H1 (cell line): ENCODE measurements at regions not wholly inside any gene's neighbourhood (a gene's known extent, or its start where the extent isn't known, plus 50 kb on each side); places are given as distances from the start of the nearest gene placed in this dataset.

Experiments used
- BCL11A ChIP-seq, 2 experiments: IDR thresholded peaks; one replicate each; pipeline ENCODE4 v1.6.1; 2011; ENCODE audit warnings: low read depth in 2 of 2, low read length in 2 of 2, mild to moderate bottlenecking in 2 of 2
- CHD7 ChIP-seq: fragments of 300-600 bp; sonication (generic); IDR thresholded peaks from 2 replicates; pipeline ENCODE4 v1.7.1; 2012; ENCODE audit warnings: low read length, moderate library complexity, mild to moderate bottlenecking, inconsistent platforms; ENCODE audit not compliant: insufficient replicate concordance
- CTCF ChIP-seq, 3 experiments: IDR thresholded peaks; 1 replicate in 2 of 3; 2 replicates in 1 of 3; pipeline versions ENCODE4 v1.5.1 to v1.6.1; 2011; ENCODE audit warnings: low read length in 3 of 3, mild to moderate bottlenecking in 3 of 3, inconsistent platforms in 2 of 3, low read depth in 1 of 3, moderate library complexity in 1 of 3; ENCODE audit not compliant: insufficient read depth in 1 of 3; ENCODE audit errors: control extremely low read depth in 1 of 3
- MAX ChIP-seq: IDR thresholded peaks from 2 replicates; pipeline ENCODE4 v1.6.1; 2012; ENCODE audit warnings: inconsistent platforms
- YY1 ChIP-seq: IDR thresholded peaks from 2 replicates; pipeline ENCODE4 v1.6.1; 2011; ENCODE audit warnings: low read depth, mild to moderate bottlenecking, low read length

- TF ChIP-seq CHD7, result no peak
- TF ChIP-seq YY1, result peak; percentile 94
- TF ChIP-seq CTCF (IDR thresholded peaks at IDR 0.05; ENCODE audit: control extremely low read depth in 1 of 3, insufficient read depth in 1 of 3, low read depth in 1 of 3, low read length in 3 of 3), result peak; percentile 58 to 91 (median 72)
- TF ChIP-seq MAX, result peak; percentile 78
- no peak for TF ChIP-seq BCL11A (IDR thresholded peaks at IDR 0.05; ENCODE audit: low read depth in 2 of 2, low read length in 2 of 2)
Observed at GRCh38 chr9:4366591-4367330, 66.9 kb upstream of the GLIS3 start (continued).
